B cell (primary cell): ENCODE measurements at regions not wholly inside any gene's neighbourhood (a gene's known extent, or its start where the extent isn't known, plus 50 kb on each side); places are given as distances from the start of the nearest gene placed in this dataset.

Source experiments
- ATAC-seq: fragments of 200-7000 bp; cut with Tn5 transposase; one replicate; pipeline ENCODE4 v1.10.0; 2021; ENCODE audit warnings: low read depth, mild to moderate bottlenecking, moderate number of reproducible peaks, moderate library complexity
- CTCF ChIA-PET: fragments of 350-600 bp; sonication (Branson Sonifier 250); formaldehyde crosslinking; loops from one replicate; lab custom pipeline; 2021; ENCODE audit warnings: antibody characterized with exemption, inconsistent platforms; lab: Charles Lee
- POLR2A ChIA-PET: fragments of 350-600 bp; sonication (Branson Sonifier 250); formaldehyde crosslinking; loops from one replicate; lab custom pipeline; 2021; ENCODE audit warnings: antibody characterized with exemption; lab: Charles Lee
- DNase-seq: peaks from one replicate; pipeline ENCODE4 v3.0.0; 2013
- H2AFZ ChIP-seq: 2 replicates; pipeline ENCODE4 v1.6.1; 2012; ENCODE audit warnings: mild to moderate bottlenecking, low read depth, low read length; ENCODE audit not compliant: insufficient read depth, poor library complexity, severe bottlenecking
- H3K27ac ChIP-seq, 2 donors: 1 replicate in 1 of 2; 2 replicates in 1 of 2; pipeline ENCODE4 v1.5.1; 2012 to 2013; ENCODE audit warnings: low read length in 2 of 2, mild to moderate bottlenecking in 2 of 2, moderate library complexity in 1 of 2
- H3K27me3 ChIP-seq, 4 experiments: fragments of 200-600 bp in 1 of 4; sonication (generic) in 1 of 4; replicated peaks in 1 of 4; 1 replicate in 2 of 4; 2 replicates in 2 of 4; pipeline versions ENCODE4 v1.6.1 to v1.7.0; 2013 to 2016; ENCODE audit warnings: low read length in 3 of 4, mild to moderate bottlenecking in 2 of 4, mixed read lengths in 1 of 4, moderate library complexity in 1 of 4; ENCODE audit not compliant: insufficient read depth in 4 of 4, control insufficient read depth in 3 of 4; ENCODE audit errors: control extremely low read depth in 1 of 4
- H3K36me3 ChIP-seq, 2 experiments: replicated peaks in 1 of 2; 1 replicate in 1 of 2; 2 replicates in 1 of 2; pipeline versions ENCODE4 v1.6.1 to v1.7.1; 2013; ENCODE audit warnings: low read length in 1 of 2; ENCODE audit not compliant: insufficient read depth in 2 of 2, control insufficient read depth in 1 of 2; ENCODE audit errors: control extremely low read depth in 1 of 2, extremely low read depth in 1 of 2
- H3K4me1 ChIP-seq, 2 donors: fragments of 200-600 bp in 1 of 2; sonication (generic) in 1 of 2; 1 replicate in 1 of 2; 2 replicates in 1 of 2; pipeline versions ENCODE4 v1.5.1 to v1.6.1; 2013 to 2017; ENCODE audit warnings: low read length in 2 of 2; ENCODE audit not compliant: control insufficient read depth in 2 of 2, insufficient read depth in 2 of 2
- H3K4me2 ChIP-seq: replicated peaks from 2 replicates; pipeline ENCODE3; 2012; ENCODE audit warnings: mild to moderate bottlenecking, low read depth, low read length; ENCODE audit not compliant: poor library complexity, severe bottlenecking
- H3K4me3 ChIP-seq, 5 experiments: fragments of 200-600 bp in 1 of 5; sonication (generic) in 1 of 5; 1 replicate in 3 of 5; 2 replicates in 2 of 5; pipeline versions ENCODE4 v1.5.1 to v1.7.0; 2011 to 2016; ENCODE audit warnings: low read length in 4 of 5, mild to moderate bottlenecking in 4 of 5, low read depth in 2 of 5, control low read depth in 1 of 5, moderate library complexity in 1 of 5; ENCODE audit not compliant: insufficient read depth in 1 of 5; ENCODE audit errors: control extremely low read depth in 1 of 5, extremely low read depth in 1 of 5
- H3K79me2 ChIP-seq: fragments of 200-600 bp; sonication (generic); one replicate; pipeline ENCODE4 v1.6.0; 2016; ENCODE audit warnings: low read length; ENCODE audit not compliant: control insufficient read depth, insufficient read depth
- H3K9ac ChIP-seq: fragments of 200-600 bp; sonication (generic); 2 replicates; pipeline ENCODE4 v1.6.1; 2017; ENCODE audit warnings: mild to moderate bottlenecking, low read length, moderate library complexity
- H3K9me3 ChIP-seq, 3 donors: one replicate each; pipeline versions ENCODE4 v1.6.1 to v1.7.1; 2013; ENCODE audit warnings: low read length in 2 of 3; ENCODE audit not compliant: control insufficient read depth in 2 of 3, insufficient read depth in 1 of 3; ENCODE audit errors: control extremely low read depth in 1 of 3
- H4K20me1 ChIP-seq: 2 replicates; pipeline ENCODE4 v1.6.0; 2012; ENCODE audit warnings: mild to moderate bottlenecking, low read length; ENCODE audit not compliant: insufficient read depth, control insufficient read depth, poor library complexity, severe bottlenecking
- H3K27ac Mint-ChIP-seq: one replicate; pipeline ENCODE4 v1.8.0; 2021; ENCODE audit warnings: mixed read lengths
- H3K27me3 Mint-ChIP-seq: one replicate; pipeline ENCODE4 v1.8.0; 2021; ENCODE audit warnings: mixed read lengths
- H3K4me1 Mint-ChIP-seq: one replicate; pipeline ENCODE4 v1.8.0; 2021; ENCODE audit warnings: mixed read lengths
- H3K4me3 Mint-ChIP-seq: one replicate; pipeline ENCODE4 v1.8.0; 2021; ENCODE audit warnings: mixed read lengths
- H3K9me3 Mint-ChIP-seq: one replicate; pipeline ENCODE4 v1.8.0; 2022; ENCODE audit warnings: mixed read lengths; ENCODE audit not compliant: insufficient read depth
- CTCF ChIP-seq: fragments of 200-600 bp; IDR thresholded peaks from one replicate; pipeline ENCODE4 v1.8.0; 2022; ENCODE audit warnings: antibody characterized with exemption, mild to moderate bottlenecking
- EZH2 ChIP-seq: IDR thresholded peaks from 2 replicates; pipeline ENCODE4 v1.6.1; 2012; ENCODE audit warnings: borderline replicate concordance, low read depth, mild to moderate bottlenecking, moderate library complexity, low read length; ENCODE audit not compliant: insufficient read depth, poor library complexity, severe bottlenecking
- WGBS: methylation state at CpG from one replicate; pipeline ENCODE4 v1.1.5; 2013; ENCODE audit warnings: missing lambda C conversion rate; ENCODE audit not compliant: insufficient coverage; 5-methylcytosine and 5-hydroxymethylcytosine counted together
- intact Hi-C: fragments of 100-400 bp; cut with micrococcal nuclease; formaldehyde crosslinking; loops from one replicate; pipeline ENCODE4 v1.10.0; 2022

- H3K27ac ChIP-seq = no peak overlapping the region
Measured at GRCh38 chr9:134215420-134215698, 51.0 kb upstream of the RNU6ATAC start.

More at GRCh38 chr9:134215420-134215698, 51.0 kb upstream of the RNU6ATAC start:
- peaks cover 7 to 13% of the 10 kb centered on the region in 2 donors for H3K4me1 ChIP-seq
- no peaks in the 10 kb centered on the region for H3K79me2 ChIP-seq
- ATAC-seq (no peak), DNase-seq (no peak)
- Mint-ChIP-seq H3K4me1 (peaks cover 5% of the 10 kb centered on the region), H3K27me3 (no peaks in the 10 kb centered on the region), H3K27ac (no peak overlapping the region), H3K9me3 (no peaks in the 10 kb centered on the region), H3K4me3 (no peak overlapping the region)
- H3K4me2 ChIP-seq = no peak overlapping the region
- intact Hi-C loops = no loop called here
- no peak overlapping the region for H2AFZ ChIP-seq
- no peak overlapping the region for H3K4me3 ChIP-seq
- WGBS = 30% methylated on average over 4 of the region's 7 CpGs
- H3K9me3 ChIP-seq = peaks cover 0 to 18% (median 4%) of the 10 kb centered on the region in 3 donors
- ChIA-PET CTCF (no interaction called here), POLR2A (interaction anchor here (0.5 kb wide), 1 partner anchor 30 kb away, joined by 3 read pairs; no protein-coding TSS in a partner anchor)
- H4K20me1 ChIP-seq = no peaks in the 10 kb centered on the region
- no peaks in the 10 kb centered on the region for H3K27me3 ChIP-seq
- H3K36me3 ChIP-seq = no peaks in the 10 kb centered on the region
- no peak for TF ChIP-seq CTCF
- no peak for TF ChIP-seq EZH2
- no peak overlapping the region for H3K9ac ChIP-seq
